ACC112 (cell line): ENCODE measurements at regions not wholly inside any gene's neighbourhood (a gene's known extent, or its start where the extent isn't known, plus 50 kb on each side); places are given as distances from the start of the nearest gene placed in this dataset.

Experiments
- H2AFZ ChIP-seq: fragments of 200-600 bp; sonication (generic); one replicate; pipeline ENCODE4 v1.6.0; 2017; ENCODE audit warnings: antibody characterized with exemption, low read length; ENCODE audit not compliant: unreplicated experiment
- H3K27ac ChIP-seq: fragments of 200-600 bp; sonication (generic); 2 replicates; pipeline ENCODE4 v1.5.1; 2014; ENCODE audit warnings: low read depth, mild to moderate bottlenecking, antibody characterized with exemption, low read length, moderate library complexity
- H3K27me3 ChIP-seq: fragments of 200-600 bp; sonication (generic); 2 replicates; pipeline ENCODE4 v1.6.1; 2014; ENCODE audit warnings: mild to moderate bottlenecking, antibody characterized with exemption, low read length, moderate library complexity, mixed read lengths; ENCODE audit not compliant: insufficient read depth
- H3K36me3 ChIP-seq: fragments of 200-600 bp; sonication (generic); 2 replicates; pipeline ENCODE4 v1.6.1; 2016; ENCODE audit warnings: mild to moderate bottlenecking, antibody characterized with exemption, low read length, moderate library complexity, mixed read lengths; ENCODE audit not compliant: insufficient read depth
- H3K4me1 ChIP-seq: fragments of 200-600 bp; sonication (generic); one replicate; pipeline ENCODE4 v1.6.1; 2016; ENCODE audit warnings: low read length, mixed read lengths; ENCODE audit not compliant: insufficient read depth, unreplicated experiment, control insufficient read depth
- H3K4me3 ChIP-seq: fragments of 200-600 bp; sonication (generic); 2 replicates; pipeline ENCODE4 v1.5.1; 2014; ENCODE audit warnings: mild to moderate bottlenecking, low read depth, low read length
- H3K79me2 ChIP-seq: fragments of 200-600 bp; sonication (generic); one replicate; pipeline ENCODE4 v1.6.0; 2016; ENCODE audit warnings: low read length; ENCODE audit not compliant: control insufficient read depth, unreplicated experiment, insufficient read depth

DNA sequence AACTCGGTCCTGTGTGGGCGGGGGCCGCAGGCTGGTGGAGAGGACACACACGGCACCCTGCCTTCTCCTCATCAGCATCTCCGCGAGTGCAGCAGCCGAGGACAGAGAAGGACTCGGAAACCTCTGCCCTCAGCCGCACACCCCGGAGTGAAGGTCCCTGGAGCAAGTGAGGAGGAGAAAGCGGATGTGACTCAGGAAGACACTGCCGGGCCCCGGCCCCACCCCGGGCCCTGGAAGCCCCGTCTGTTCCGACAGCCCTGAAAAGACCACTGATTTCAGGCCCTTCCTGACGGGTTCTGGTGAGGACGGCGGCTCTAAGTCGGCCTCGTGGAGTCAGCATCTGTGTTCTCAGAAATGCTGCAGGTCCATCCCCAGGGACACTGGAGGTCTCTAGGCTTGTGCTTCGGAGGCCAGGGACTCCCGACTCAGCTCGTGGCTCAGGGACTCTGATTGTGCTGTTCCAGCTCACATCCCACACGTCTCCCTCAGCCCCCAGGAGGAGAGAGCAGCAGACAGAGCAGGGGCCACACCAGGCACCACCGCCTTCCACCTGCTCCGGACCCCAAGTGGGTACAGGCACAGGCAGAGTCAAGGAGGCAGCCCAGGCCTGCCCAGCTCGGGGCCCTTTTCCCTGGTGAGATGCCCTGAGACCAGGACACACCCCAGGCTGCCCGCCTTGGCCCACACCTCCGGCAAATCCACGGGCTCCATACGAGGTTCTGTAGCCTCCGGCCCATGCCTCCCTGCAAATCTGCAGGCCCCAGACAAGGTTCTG, 134.5 kb upstream of the NKX1-1 start:
- Histone ChIP-seq H3K27ac (no peak overlapping the region), H3K79me2 (no peaks in the 10 kb centered on the region), H3K27me3 (no peaks in the 10 kb centered on the region)

GRCh38 chr4:1539859-1540600, 133.8 kb upstream of the NKX1-1 start:
- Histone ChIP-seq H3K27ac (no peak overlapping the region), H3K4me1 (no peaks in the 10 kb centered on the region), H3K4me3 (no peak overlapping the region), H3K36me3 (no peaks in the 10 kb centered on the region), H3K27me3 (0 out of 2 replicates have a peak, but pooled peaks cover under 1% of the 10 kb centered on the region), H2AFZ (no peak overlapping the region), H3K79me2 (no peaks in the 10 kb centered on the region)

More for the DNA sequence above, 134.5 kb upstream of the NKX1-1 start:
- no peaks in the 10 kb centered on the region for H3K4me1 ChIP-seq
- H3K4me3 ChIP-seq: no peak overlapping the region
- H2AFZ ChIP-seq: no peak overlapping the region
- H3K36me3 ChIP-seq: no peaks in the 10 kb centered on the region

DNA sequence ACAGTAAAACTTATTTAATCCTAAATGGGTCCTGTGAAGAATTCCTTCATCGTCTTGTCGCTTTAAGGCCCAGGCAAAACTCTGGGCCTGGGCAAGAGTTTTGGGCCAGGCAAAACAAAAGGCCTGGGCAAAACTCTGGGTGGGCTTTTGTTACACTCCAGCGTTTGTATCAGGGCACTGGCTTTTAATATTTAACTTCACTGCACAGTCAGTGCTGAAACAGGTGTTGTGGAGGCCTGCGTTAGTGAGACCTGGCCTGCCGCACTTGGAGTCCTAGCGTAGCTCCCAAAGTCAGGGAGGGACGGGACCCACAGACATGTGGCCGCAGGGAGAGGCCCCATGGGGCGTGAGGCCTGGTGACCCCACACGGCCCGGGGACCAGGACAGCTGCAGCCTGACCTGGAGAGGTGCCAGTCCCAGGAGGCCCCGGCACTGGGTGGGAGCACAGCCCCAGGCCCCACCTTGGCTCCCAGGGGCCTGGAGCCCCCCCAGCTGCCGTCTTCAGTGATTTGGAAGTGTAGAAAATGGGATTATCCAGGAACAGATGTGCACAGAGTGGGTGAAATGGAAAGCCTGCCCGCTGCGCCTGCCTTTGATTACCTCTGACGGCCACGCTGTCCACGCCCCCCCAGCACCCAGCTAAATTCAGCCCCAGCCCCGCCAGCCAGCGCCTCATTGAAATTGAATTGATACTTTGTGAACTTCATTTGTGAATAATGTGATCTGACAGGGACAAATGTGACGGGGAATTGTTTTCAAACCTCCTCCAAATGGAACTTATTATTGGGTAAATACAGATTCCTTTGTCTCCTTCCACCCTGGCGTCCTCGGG, 132.9 kb upstream of the NKX1-1 start:
- Histone ChIP-seq H3K4me1 (no peaks in the 10 kb centered on the region), H3K36me3 (no peaks in the 10 kb centered on the region), H3K27ac (no peak overlapping the region), H2AFZ (no peak overlapping the region), H3K79me2 (no peaks in the 10 kb centered on the region), H3K4me3 (no peak overlapping the region), H3K27me3 (peaks cover 7% of the 10 kb centered on the region; the same call in 1 of the 2 replicates)

DNA sequence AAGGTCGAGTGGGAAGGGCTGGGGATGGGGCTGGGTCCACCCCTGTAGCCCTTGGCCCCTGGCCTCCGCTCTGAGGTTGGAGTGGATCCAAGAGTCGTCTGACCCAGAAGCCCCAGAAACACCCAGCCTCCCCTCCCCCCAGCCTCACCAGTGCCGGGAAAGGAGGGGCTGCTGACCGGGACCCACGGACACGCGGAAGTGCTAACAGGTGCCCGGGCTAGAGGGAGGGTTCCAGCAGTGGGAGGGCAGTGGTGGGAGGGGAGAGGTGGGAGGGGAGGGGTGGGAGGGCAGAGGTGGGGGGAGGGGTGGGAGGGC, 131.8 kb upstream of the NKX1-1 start:
- no peaks in the 10 kb centered on the region for H3K36me3 ChIP-seq
- no peak overlapping the region for H2AFZ ChIP-seq
- H3K4me1 ChIP-seq: no peaks in the 10 kb centered on the region
- peaks cover 18% of the 10 kb centered on the region for H3K27me3 ChIP-seq
- no peak overlapping the region for H3K4me3 ChIP-seq
- no peak overlapping the region for H3K27ac ChIP-seq
- H3K79me2 ChIP-seq: no peaks in the 10 kb centered on the region

GRCh38 chr4:1537410-1538095, 131.3 kb upstream of the NKX1-1 start:
- Histone ChIP-seq H3K79me2 (no peaks in the 10 kb centered on the region), H3K4me3 (no peak overlapping the region), H3K4me1 (no peaks in the 10 kb centered on the region), H3K36me3 (no peaks in the 10 kb centered on the region), H3K27ac (no peak overlapping the region), H3K27me3 (peaks cover 23% of the 10 kb centered on the region), H2AFZ (no peak overlapping the region)

DNA sequence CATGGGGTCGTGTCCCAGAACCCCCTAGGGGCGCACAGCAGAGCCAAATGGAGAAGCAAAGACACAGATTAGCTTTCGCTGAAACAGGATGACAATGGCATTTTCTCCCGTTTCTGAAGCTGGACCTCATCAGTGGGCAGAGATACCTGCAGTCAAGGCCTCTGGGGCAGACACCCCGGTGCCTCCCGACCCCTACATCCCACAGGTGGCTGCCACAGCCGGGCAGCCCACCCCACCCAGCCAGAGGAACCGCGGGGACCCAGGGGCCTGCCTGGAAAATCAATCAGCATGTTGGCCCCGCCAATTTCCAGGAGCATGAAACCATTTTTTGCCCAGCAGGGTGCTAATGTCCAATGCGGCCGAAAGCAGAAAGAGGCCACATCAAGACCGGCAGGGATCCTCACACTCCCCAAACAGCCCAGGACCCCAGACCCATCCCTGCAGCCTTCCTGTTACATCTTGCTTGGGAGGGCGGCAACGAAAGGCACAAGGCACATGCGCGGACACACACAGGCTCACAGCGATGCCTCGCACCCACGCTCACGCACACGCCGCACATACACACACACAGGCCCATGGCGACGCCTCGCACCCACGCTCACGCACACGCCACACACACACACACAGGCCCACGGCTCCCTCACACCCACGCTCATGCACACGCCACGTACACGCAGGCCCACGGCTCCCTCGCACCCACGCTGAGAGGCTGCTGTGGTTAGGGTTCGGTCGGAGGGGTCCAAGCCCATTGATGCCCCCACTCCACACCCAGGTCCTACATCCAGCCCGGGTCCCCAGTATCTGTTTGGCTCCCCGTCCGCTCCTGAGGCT, 130.6 kb upstream of the NKX1-1 start:
- H3K27me3 ChIP-seq: peaks cover 29% of the 10 kb centered on the region

DNA sequence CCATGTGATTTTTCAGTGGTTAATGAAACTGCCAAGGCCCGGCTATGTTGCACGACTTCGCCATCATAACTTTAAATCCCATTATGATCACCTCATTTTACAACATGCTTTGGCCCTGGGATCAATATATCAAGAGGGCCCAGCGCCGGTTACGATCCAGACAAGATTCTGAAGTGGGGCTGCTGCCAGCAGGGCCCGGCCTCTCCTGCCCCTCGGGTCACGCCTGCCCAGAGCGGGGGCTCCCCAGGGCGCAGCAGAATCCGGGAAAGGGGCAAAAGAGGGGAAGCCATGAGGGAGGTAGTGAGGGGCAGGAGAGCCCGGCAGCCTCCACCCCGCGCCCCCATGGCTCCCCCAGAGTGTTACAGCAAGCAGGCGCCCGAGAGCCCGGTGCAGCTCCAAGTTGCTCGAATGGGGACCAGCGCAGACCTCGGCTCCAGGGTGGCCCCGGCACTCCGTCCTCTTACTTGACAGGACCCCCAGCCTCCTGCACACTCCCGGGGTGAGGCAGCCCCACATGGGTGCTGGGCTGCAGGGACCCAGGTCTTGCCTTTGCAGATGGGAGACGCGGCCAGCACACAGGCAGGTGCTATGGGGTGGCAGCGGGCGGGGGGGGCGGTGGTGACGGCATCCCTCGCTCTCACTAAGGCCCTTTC, 129.8 kb upstream of the NKX1-1 start:
- no peaks in the 10 kb centered on the region for H3K79me2 ChIP-seq
- no peaks in the 10 kb centered on the region for H3K36me3 ChIP-seq
- H3K27ac ChIP-seq: no peak overlapping the region
- H3K4me1 ChIP-seq: no peaks in the 10 kb centered on the region
- peaks cover 35% of the 10 kb centered on the region for H3K27me3 ChIP-seq
- no peak overlapping the region for H2AFZ ChIP-seq
- H3K4me3 ChIP-seq: no peak overlapping the region

More for the DNA sequence above, 130.6 kb upstream of the NKX1-1 start:
- no peak overlapping the region for H3K4me3 ChIP-seq
- H3K79me2 ChIP-seq: no peaks in the 10 kb centered on the region
- no peak overlapping the region for H2AFZ ChIP-seq
- no peaks in the 10 kb centered on the region for H3K36me3 ChIP-seq
- H3K4me1 ChIP-seq: no peaks in the 10 kb centered on the region
- no peak overlapping the region for H3K27ac ChIP-seq

DNA sequence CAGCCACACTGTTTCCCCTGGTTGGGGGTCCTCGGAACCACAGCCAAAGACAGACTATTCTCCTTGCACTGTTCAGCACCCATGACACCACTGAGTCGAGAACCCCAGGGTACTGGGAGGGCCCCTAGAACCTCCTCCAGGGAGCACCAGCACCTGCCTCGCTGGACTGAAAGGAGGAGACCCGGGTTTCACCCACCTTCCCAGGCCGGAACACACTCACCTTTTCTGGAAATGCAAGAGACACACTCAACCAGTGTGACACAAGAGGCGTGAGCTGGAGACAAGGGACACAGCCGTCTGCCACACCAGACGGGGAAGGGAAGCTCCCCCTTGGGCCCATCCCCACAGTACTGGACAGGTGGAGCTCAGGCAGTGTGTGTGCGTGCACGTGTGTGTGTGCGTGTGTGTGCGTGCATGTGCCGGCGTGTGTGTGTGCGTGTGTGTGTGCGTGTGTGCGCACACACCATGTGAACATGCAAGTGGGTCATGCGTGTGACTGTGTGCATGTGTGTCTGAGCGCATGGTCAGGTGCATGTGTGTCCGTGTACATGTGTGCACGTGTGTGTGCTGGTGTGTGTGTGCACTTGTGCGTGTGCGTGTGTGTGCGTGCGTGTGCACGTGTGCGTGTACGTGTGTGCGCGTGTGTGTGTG, 128.8 kb upstream of the NKX1-1 start:
- H3K36me3 ChIP-seq: no peaks in the 10 kb centered on the region
- peaks cover 39% of the 10 kb centered on the region for H3K27me3 ChIP-seq
- H3K27ac ChIP-seq: no peak overlapping the region
- H3K79me2 ChIP-seq: no peaks in the 10 kb centered on the region
- no peak overlapping the region for H2AFZ ChIP-seq
- H3K4me1 ChIP-seq: no peaks in the 10 kb centered on the region
- no peak overlapping the region for H3K4me3 ChIP-seq
